ENCODE measurements at regions not wholly inside any gene's neighbourhood (a gene's known extent, or its start where the extent isn't known, plus 50 kb on each side); places are given as distances from the start of the nearest gene placed in this dataset.

GRCh38 chr3:144351773-144352365, 380.2 kb downstream of the DIPK2A start:
- no peak for TF ChIP-seq EP300 (IDR thresholded peaks at IDR 0.05)
- no peak for TF ChIP-seq CTCF (IDR thresholded peaks at IDR 0.05)
- no peak for TF ChIP-seq POLR2AphosphoS5 (IDR thresholded peaks at IDR 0.05)
